ENCODE measurements at regions not wholly inside any gene's neighbourhood (a gene's known extent, or its start where the extent isn't known, plus 50 kb on each side); places are given as distances from the start of the nearest gene placed in this dataset.

- TF ChIP-seq CTCF (IDR thresholded peaks at IDR 0.05 in 4 of 5, conservative IDR thresholded peaks at IDR 0.05 in 1 of 5), result no peak
- no peak for TF ChIP-seq POLR2A (IDR thresholded peaks at IDR 0.05)
These were observed 112.8 kb upstream of the ARHGAP20 start for GRCh38 chr11:110824912-110825620.
